Activated naive CD8-positive, alpha-beta T cell (primary cell): ENCODE measurements at regions not wholly inside any gene's neighbourhood (a gene's known extent, or its start where the extent isn't known, plus 50 kb on each side); places are given as distances from the start of the nearest gene placed in this dataset.

Source experiments
- H3K27ac Mint-ChIP-seq: one replicate; pipeline ENCODE4 v1.8.0; 2021; ENCODE audit warnings: mixed read lengths
- H3K27me3 Mint-ChIP-seq: one replicate; pipeline ENCODE4 v1.8.0; 2021; ENCODE audit warnings: mixed read lengths
- H3K36me3 Mint-ChIP-seq: one replicate; pipeline ENCODE4 v1.8.0; 2021; ENCODE audit warnings: mixed read lengths
- H3K4me1 Mint-ChIP-seq: one replicate; pipeline ENCODE4 v1.8.0; 2021; ENCODE audit warnings: low read depth, mixed read lengths
- H3K4me3 Mint-ChIP-seq: one replicate; pipeline ENCODE4 v1.8.0; 2021; ENCODE audit warnings: mild to moderate bottlenecking, mixed read lengths
- H3K9me3 Mint-ChIP-seq: one replicate; pipeline ENCODE4 v1.8.0; 2021; ENCODE audit warnings: low read depth, mixed read lengths

DNA sequence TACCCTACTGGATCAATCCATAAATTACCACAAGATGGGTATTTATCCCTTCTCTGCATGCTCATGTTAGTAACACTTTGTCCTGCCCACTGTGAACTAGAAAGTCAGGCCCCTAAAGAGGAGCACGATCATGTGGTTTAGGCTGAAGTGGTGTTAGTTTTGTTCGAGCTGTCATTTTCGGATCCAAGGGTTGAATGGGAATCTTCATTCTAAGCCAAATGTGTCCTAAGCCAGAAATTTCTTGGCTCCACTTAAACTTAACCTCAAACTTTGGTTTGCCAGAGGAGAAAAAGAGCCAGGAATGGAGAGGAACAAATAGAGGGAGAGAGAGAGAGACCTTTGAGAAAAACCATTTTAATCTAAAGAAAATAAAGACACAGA lies 837.7 kb upstream of the ZNF608 start:
- Mint-ChIP-seq H3K27me3 (no peaks in the 10 kb centered on the region), H3K4me3 (no peak overlapping the region), H3K36me3 (no peaks in the 10 kb centered on the region), H3K27ac (no peak overlapping the region), H3K9me3 (peaks cover 7% of the 10 kb centered on the region), H3K4me1 (no peaks in the 10 kb centered on the region)

GRCh38 chr5:125587631-125588030 lies 835.6 kb upstream of the GRAMD2B start:
- H3K27ac Mint-ChIP-seq = no peak overlapping the region
- no peaks in the 10 kb centered on the region for H3K4me1 Mint-ChIP-seq
- peaks cover 3% of the 10 kb centered on the region for H3K9me3 Mint-ChIP-seq
- H3K36me3 Mint-ChIP-seq = no peaks in the 10 kb centered on the region
- no peak overlapping the region for H3K4me3 Mint-ChIP-seq
- H3K27me3 Mint-ChIP-seq = no peaks in the 10 kb centered on the region

DNA sequence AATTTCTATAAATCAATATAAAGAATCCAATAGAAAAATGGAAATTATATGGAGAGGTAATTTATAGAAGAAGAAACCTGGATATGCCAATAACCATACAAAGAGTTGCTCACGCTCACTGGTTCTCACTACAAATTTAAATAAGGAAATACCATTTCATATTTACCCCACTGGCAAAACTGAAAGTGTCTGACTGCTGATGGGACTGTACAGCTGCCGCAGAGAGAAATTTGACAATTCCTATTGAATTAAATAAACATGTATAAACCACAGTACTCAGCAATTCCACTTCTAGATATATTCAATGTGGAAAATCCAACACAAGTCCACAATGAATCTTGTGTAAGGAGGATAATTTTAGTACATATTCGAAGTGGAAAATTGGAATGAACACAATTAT lies 830.4 kb upstream of the GRAMD2B start:
- H3K27ac Mint-ChIP-seq = no peak overlapping the region
- H3K36me3 Mint-ChIP-seq = no peaks in the 10 kb centered on the region
- no peaks in the 10 kb centered on the region for H3K4me1 Mint-ChIP-seq
- no peaks in the 10 kb centered on the region for H3K27me3 Mint-ChIP-seq
- H3K9me3 Mint-ChIP-seq = peaks cover 5% of the 10 kb centered on the region
- no peak overlapping the region for H3K4me3 Mint-ChIP-seq

- Mint-ChIP-seq H3K36me3 (no peaks in the 10 kb centered on the region), H3K4me3 (no peak overlapping the region), H3K27ac (no peak overlapping the region), H3K27me3 (no peaks in the 10 kb centered on the region), H3K4me1 (no peaks in the 10 kb centered on the region), H3K9me3 (peaks cover 4% of the 10 kb centered on the region)
Observed at GRCh38 chr5:125595095-125595494, 828.1 kb upstream of the GRAMD2B start.

DNA sequence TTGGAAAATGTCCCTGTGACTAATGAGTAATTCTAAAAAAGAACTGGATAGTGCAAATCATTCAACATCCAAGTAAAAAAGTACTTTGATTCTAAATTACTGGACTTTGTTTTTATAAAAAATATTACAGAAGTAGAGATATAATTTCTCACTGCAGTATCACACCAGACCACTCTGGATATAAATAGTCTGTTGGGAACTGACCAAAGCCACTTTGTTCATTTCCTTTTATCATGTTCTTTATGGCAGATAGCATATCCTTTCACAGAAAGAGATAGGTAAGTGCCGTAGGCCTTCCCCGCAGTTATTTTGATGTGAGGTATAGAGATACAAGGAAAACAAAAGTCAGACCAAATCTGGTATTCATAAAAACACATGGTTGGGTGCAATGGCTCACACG lies 827.4 kb upstream of the GRAMD2B start:
- H3K27me3 Mint-ChIP-seq = no peaks in the 10 kb centered on the region
- no peak overlapping the region for H3K4me3 Mint-ChIP-seq
- H3K36me3 Mint-ChIP-seq = no peaks in the 10 kb centered on the region
- H3K4me1 Mint-ChIP-seq = no peaks in the 10 kb centered on the region
- no peak overlapping the region for H3K27ac Mint-ChIP-seq
- H3K9me3 Mint-ChIP-seq = peaks cover 4% of the 10 kb centered on the region

- Mint-ChIP-seq H3K27ac (no peak overlapping the region), H3K27me3 (no peaks in the 10 kb centered on the region), H3K4me1 (no peaks in the 10 kb centered on the region), H3K9me3 (peaks cover 4% of the 10 kb centered on the region), H3K36me3 (no peaks in the 10 kb centered on the region), H3K4me3 (no peak overlapping the region)
Observed at GRCh38 chr5:125597338-125597737, 825.9 kb upstream of the GRAMD2B start.

GRCh38 chr5:125600559-125600958 lies 822.6 kb upstream of the GRAMD2B start:
- Mint-ChIP-seq H3K4me1 (no peaks in the 10 kb centered on the region), H3K27ac (no peak overlapping the region), H3K27me3 (no peaks in the 10 kb centered on the region), H3K9me3 (peaks cover 7% of the 10 kb centered on the region), H3K4me3 (no peak overlapping the region), H3K36me3 (no peaks in the 10 kb centered on the region)

DNA sequence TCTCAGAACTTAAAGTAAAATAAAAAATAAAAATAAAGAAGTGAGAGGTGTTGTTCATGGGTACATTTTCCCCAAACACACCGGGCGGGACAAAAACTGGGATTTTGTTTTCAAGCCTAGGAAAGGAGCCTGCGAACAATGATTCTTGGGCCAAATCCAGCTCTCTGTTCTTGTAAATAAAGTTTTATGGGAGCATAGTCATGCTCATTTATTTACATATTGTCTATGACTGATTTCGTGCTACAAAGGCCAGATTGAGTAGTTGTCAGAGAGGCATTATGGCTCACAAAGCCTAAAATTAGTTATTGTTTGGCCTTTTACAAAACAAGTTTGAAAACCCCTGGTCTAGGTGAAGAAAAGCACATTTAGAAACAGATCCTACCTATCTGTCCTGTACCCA lies 821.0 kb upstream of the GRAMD2B start:
- peaks cover 7% of the 10 kb centered on the region for H3K9me3 Mint-ChIP-seq
- no peaks in the 10 kb centered on the region for H3K36me3 Mint-ChIP-seq
- H3K27me3 Mint-ChIP-seq = no peaks in the 10 kb centered on the region
- H3K4me1 Mint-ChIP-seq = no peaks in the 10 kb centered on the region
- no peak overlapping the region for H3K4me3 Mint-ChIP-seq
- no peak overlapping the region for H3K27ac Mint-ChIP-seq

GRCh38 chr5:125603321-125603720 lies 819.9 kb upstream of the GRAMD2B start:
- H3K27ac Mint-ChIP-seq = no peak overlapping the region
- H3K27me3 Mint-ChIP-seq = no peaks in the 10 kb centered on the region
- H3K9me3 Mint-ChIP-seq = peaks cover 7% of the 10 kb centered on the region
- H3K4me3 Mint-ChIP-seq = no peak overlapping the region
- H3K36me3 Mint-ChIP-seq = no peaks in the 10 kb centered on the region
- H3K4me1 Mint-ChIP-seq = no peaks in the 10 kb centered on the region

DNA sequence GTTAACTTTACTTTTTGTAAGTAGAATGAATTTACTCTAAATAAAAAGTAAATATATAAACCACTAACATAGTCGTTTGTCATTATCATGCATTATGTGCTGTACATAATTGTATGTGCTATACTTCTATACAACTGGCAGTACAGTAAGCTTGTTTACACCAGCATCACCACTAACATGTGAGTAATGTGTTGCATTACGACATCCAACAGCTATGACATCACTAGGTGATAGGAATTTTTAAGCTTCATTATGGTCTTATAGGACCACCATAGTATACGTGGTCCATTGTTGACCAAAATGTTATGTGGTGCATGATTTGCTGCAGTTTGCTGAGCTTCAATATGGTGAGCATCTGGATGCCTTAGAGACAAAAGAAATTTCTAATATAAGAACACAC lies 819.1 kb upstream of the GRAMD2B start:
- peaks cover 7% of the 10 kb centered on the region for H3K9me3 Mint-ChIP-seq
- no peaks in the 10 kb centered on the region for H3K27me3 Mint-ChIP-seq

GRCh38 chr5:125607018-125607417 lies 816.2 kb upstream of the GRAMD2B start:
- H3K27me3 Mint-ChIP-seq = no peaks in the 10 kb centered on the region
- H3K27ac Mint-ChIP-seq = no peak overlapping the region
- peaks cover 7% of the 10 kb centered on the region for H3K9me3 Mint-ChIP-seq
- H3K4me3 Mint-ChIP-seq = no peak overlapping the region
- H3K36me3 Mint-ChIP-seq = no peaks in the 10 kb centered on the region
- H3K4me1 Mint-ChIP-seq = no peaks in the 10 kb centered on the region

More for the DNA sequence above, 819.1 kb upstream of the GRAMD2B start:
- Mint-ChIP-seq H3K36me3 (no peaks in the 10 kb centered on the region), H3K4me1 (no peaks in the 10 kb centered on the region), H3K4me3 (no peak overlapping the region), H3K27ac (no peak overlapping the region)

GRCh38 chr5:125609011-125609410 lies 814.2 kb upstream of the GRAMD2B start:
- no peak overlapping the region for H3K27ac Mint-ChIP-seq
- no peak overlapping the region for H3K4me3 Mint-ChIP-seq
- H3K4me1 Mint-ChIP-seq = no peaks in the 10 kb centered on the region
- H3K36me3 Mint-ChIP-seq = no peaks in the 10 kb centered on the region
- H3K9me3 Mint-ChIP-seq = peaks cover 4% of the 10 kb centered on the region
- H3K27me3 Mint-ChIP-seq = no peaks in the 10 kb centered on the region

- Mint-ChIP-seq H3K9me3 (peaks cover 4% of the 10 kb centered on the region), H3K4me3 (no peak overlapping the region), H3K36me3 (no peaks in the 10 kb centered on the region), H3K27me3 (no peaks in the 10 kb centered on the region), H3K27ac (no peak overlapping the region), H3K4me1 (no peaks in the 10 kb centered on the region)
Observed at GRCh38 chr5:125610892-125611291, 812.3 kb upstream of the GRAMD2B start.

GRCh38 chr5:125611541-125611940 lies 811.7 kb upstream of the GRAMD2B start:
- Mint-ChIP-seq H3K4me3 (no peak overlapping the region), H3K4me1 (no peaks in the 10 kb centered on the region), H3K27ac (no peak overlapping the region), H3K36me3 (no peaks in the 10 kb centered on the region), H3K9me3 (peaks cover under 1% of the 10 kb centered on the region), H3K27me3 (no peaks in the 10 kb centered on the region)

GRCh38 chr5:125612181-125612721 lies 811.0 kb upstream of the GRAMD2B start:
- H3K4me1 Mint-ChIP-seq = no peaks in the 10 kb centered on the region
- H3K4me3 Mint-ChIP-seq = no peak overlapping the region
- no peak overlapping the region for H3K27ac Mint-ChIP-seq
- H3K27me3 Mint-ChIP-seq = no peaks in the 10 kb centered on the region
- H3K36me3 Mint-ChIP-seq = no peaks in the 10 kb centered on the region
- no peaks in the 10 kb centered on the region for H3K9me3 Mint-ChIP-seq

GRCh38 chr5:125612776-125613175 lies 810.4 kb upstream of the GRAMD2B start:
- H3K27me3 Mint-ChIP-seq = no peaks in the 10 kb centered on the region
- H3K4me1 Mint-ChIP-seq = no peaks in the 10 kb centered on the region
- no peak overlapping the region for H3K27ac Mint-ChIP-seq
- no peak overlapping the region for H3K4me3 Mint-ChIP-seq
- H3K9me3 Mint-ChIP-seq = no peaks in the 10 kb centered on the region
- H3K36me3 Mint-ChIP-seq = no peaks in the 10 kb centered on the region
